HUES48 (cell line): ENCODE measurements at regions not wholly inside any gene's neighbourhood (a gene's known extent, or its start where the extent isn't known, plus 50 kb on each side); places are given as distances from the start of the nearest gene placed in this dataset.

Experiments
- H3K27ac ChIP-seq: one replicate; pipeline ENCODE4 v1.7.0; 2013; ENCODE audit warnings: low read depth, low read length, inconsistent platforms
- H3K27me3 ChIP-seq: 2 replicates; pipeline ENCODE4 v1.6.1; 2013; ENCODE audit warnings: mild to moderate bottlenecking, low read length; ENCODE audit not compliant: control insufficient read depth, insufficient read depth
- H3K36me3 ChIP-seq: 2 replicates; pipeline ENCODE4 v1.6.1; 2013; ENCODE audit warnings: low read length; ENCODE audit not compliant: control insufficient read depth, insufficient read depth
- H3K4me1 ChIP-seq: 2 replicates; pipeline ENCODE4 v1.6.1; 2013; ENCODE audit warnings: mild to moderate bottlenecking, low read length; ENCODE audit not compliant: control insufficient read depth, insufficient read depth
- H3K4me3 ChIP-seq: 2 replicates; pipeline ENCODE4 v1.5.1; 2013; ENCODE audit warnings: mild to moderate bottlenecking, low read depth, low read length
- H3K9ac ChIP-seq: 2 replicates; pipeline ENCODE4 v1.6.1; 2013; ENCODE audit warnings: mild to moderate bottlenecking, low read depth, low read length, moderate library complexity
- H3K9me3 ChIP-seq: 2 replicates; pipeline ENCODE4 v1.6.1; 2013; ENCODE audit warnings: low read length; ENCODE audit not compliant: control insufficient read depth, insufficient read depth

DNA sequence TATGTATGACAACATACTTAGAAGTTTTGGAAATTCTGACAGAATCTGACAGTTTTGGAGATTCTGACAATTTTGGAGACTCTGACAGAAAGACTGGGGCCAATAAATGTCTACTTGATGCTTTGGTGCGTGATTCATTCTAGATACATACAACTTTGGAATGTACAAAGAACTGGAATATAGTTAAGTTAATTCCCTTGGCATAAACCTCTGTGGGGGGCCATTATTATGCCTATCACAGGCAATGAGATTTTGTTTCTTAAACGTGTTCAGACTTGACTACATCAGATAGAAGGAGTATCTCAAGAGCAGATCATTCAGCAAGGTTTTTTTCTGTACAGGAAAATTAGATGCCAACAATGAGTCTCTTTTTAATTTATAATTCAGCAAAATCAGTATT, 617.6 kb upstream of the ZNF717 start:
- Histone ChIP-seq H3K27ac (no peak overlapping the region), H3K36me3 (no peaks in the 10 kb centered on the region), H3K4me1 (0 out of 2 replicates have a peak, but pooled peaks cover 3% of the 10 kb centered on the region), H3K9me3 (no peaks in the 10 kb centered on the region), H3K4me3 (no peak overlapping the region), H3K9ac (no peak overlapping the region), H3K27me3 (no peaks in the 10 kb centered on the region)

DNA sequence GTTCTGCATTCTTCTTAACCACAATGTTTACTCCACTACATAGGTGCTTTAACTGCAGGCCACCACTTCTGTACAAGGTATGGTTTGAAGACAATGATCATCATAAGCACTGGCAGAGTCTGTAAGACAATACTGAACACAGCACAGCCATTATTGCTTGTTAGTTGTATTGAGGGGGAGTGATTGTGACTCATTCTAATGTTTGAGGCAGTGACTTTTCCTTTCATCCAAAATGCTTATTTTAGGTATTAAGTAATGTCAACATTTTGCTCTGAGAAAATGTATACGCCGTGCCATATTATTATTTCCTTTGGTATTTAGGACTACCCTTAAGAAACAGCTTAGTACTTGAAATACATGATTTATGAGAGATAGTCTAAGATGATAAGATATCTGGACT, 618.2 kb upstream of the ZNF717 start:
- H3K27ac ChIP-seq = no peak overlapping the region
- no peaks in the 10 kb centered on the region for H3K27me3 ChIP-seq
- no peaks in the 10 kb centered on the region for H3K9me3 ChIP-seq
- H3K9ac ChIP-seq = no peak overlapping the region
- H3K36me3 ChIP-seq = no peaks in the 10 kb centered on the region
- 0 out of 2 replicates have a peak, but pooled peaks cover 3% of the 10 kb centered on the region for H3K4me1 ChIP-seq
- H3K4me3 ChIP-seq = no peak overlapping the region

DNA sequence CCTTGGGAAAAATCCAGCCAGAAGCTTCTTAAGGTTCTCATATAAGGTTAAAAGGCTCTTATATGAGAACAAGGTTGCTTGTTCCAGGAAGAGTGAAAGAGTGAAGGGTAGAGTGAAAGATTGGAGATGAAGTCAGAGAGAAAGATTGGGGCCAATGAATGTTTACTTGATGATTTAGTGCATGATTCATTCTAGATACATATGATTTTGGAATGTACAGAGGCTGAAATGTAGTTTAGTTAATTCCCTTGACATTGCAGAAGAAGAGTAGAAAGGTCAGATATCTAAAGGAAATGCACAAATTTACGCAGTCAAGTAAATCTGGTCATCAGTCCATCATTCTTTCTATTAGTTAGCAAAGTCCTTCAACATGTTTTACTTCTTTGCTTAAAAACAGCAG, 619.8 kb upstream of the ZNF717 start:
- no peaks in the 10 kb centered on the region for H3K36me3 ChIP-seq
- H3K27me3 ChIP-seq = no peaks in the 10 kb centered on the region
- no peak overlapping the region for H3K9ac ChIP-seq
- no peak overlapping the region for H3K27ac ChIP-seq
- H3K4me3 ChIP-seq = no peak overlapping the region
- 0 out of 2 replicates have a peak, but pooled peaks cover 3% of the 10 kb centered on the region for H3K4me1 ChIP-seq
- no peaks in the 10 kb centered on the region for H3K9me3 ChIP-seq

DNA sequence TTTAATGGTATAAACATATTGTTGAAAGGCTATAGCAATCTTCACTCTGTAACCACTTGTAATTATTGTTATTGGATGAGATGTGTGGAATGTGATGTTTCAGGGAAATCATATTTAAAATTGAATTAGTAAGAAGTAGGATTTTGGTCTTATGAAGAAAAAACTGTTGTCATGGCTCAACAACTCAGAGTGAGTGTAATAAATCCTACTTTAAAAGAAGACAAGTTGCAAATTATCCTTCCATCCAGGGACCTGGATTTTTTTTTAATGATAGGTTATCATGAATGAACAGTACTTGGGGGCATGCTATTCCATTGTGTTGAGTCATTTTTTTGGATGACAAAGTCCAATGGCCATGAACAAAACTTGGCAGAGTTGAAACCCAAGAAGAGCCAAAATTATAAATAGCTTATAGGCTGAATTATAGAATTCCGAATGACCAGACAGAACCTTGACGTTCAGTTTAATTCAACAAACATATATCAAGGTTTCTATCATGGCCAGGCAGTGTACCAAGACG, 625.5 kb upstream of the ZNF717 start:
- no peak overlapping the region for H3K9ac ChIP-seq
- no peak overlapping the region for H3K4me3 ChIP-seq
- H3K4me1 ChIP-seq = no peaks in the 10 kb centered on the region
- H3K27ac ChIP-seq = no peak overlapping the region
- no peaks in the 10 kb centered on the region for H3K27me3 ChIP-seq
- no peaks in the 10 kb centered on the region for H3K36me3 ChIP-seq
- no peaks in the 10 kb centered on the region for H3K9me3 ChIP-seq

DNA sequence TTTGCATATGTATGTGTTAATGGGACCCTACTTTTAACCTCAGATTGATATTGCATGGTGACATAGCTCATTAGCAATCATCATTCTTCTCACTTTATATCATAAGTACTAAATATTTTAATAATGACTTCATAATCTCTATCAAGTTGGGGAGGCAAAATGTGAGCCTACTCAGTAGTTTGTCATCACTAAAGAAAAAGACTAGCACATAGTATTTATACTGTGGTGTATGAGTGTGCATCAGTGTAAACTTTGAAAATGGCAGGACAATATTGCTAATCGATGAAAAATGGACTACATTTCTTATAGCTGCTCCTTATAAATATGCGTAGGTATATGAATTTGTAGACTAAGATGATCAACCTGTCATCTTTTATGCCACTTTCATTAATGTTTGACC, 624.5 kb upstream of the ROBO2 start:
- H3K27me3 ChIP-seq = no peaks in the 10 kb centered on the region
- H3K4me1 ChIP-seq = peaks cover 6% of the 10 kb centered on the region; the same call in 1 of the 2 replicates
- H3K9ac ChIP-seq = no peak overlapping the region
- H3K36me3 ChIP-seq = no peaks in the 10 kb centered on the region
- no peak overlapping the region for H3K4me3 ChIP-seq
- H3K9me3 ChIP-seq = no peaks in the 10 kb centered on the region
- no peak overlapping the region for H3K27ac ChIP-seq

DNA sequence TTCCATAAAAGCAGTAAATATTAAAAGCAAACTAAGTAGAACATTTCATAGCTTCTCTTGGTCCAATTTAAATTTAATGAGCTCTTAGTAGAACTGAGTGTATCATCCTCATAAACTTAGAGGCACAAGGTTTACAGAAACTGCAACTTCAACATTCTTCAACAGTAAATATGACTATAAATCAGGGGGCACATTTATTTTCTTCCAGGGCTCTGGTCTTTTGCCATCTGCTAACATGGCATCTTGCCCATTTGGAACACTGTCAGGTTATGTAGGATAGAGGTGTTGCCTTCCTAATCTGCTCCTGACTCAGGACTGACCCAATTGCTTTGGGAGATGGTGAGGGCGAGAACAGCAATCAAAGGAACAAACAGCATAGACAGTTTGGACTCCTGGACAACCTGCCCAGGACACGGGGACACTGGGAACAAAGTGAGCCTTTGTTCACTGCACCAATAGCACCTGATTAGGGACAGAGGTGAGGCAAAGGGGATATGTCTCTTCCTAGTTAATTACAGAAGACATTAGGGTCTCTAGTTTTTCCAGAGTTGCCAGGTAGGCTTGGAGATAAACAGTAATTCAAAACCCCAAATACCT, 610.2 kb upstream of the ROBO2 start:
- no peak overlapping the region for H3K4me3 ChIP-seq
- H3K9me3 ChIP-seq = no peaks in the 10 kb centered on the region
- H3K27ac ChIP-seq = no peak overlapping the region

DNA sequence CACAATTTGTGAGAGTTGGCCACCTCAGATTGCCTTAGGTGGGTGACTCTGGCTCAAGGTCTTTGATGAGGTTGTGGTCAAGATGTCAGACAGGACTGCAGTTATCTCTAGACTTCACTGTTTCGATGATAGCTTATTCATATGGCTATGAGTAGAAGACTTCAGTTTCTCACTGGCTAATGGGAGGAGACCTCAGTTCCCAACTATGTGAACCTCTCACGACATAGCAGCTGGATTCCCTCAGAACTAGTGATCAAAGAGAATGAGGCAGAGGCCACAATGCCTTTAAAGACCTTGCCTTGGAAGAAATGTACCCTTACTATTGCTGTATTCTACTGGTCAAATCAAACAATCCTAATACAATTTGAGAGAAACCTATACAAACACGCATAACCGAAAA, 607.5 kb upstream of the ROBO2 start:
- Histone ChIP-seq H3K27ac (no peak overlapping the region), H3K27me3 (no peaks in the 10 kb centered on the region), H3K4me1 (no peaks in the 10 kb centered on the region), H3K4me3 (no peak overlapping the region), H3K9me3 (no peaks in the 10 kb centered on the region), H3K36me3 (no peaks in the 10 kb centered on the region), H3K9ac (no peak overlapping the region)

More for the DNA sequence above, 610.2 kb upstream of the ROBO2 start:
- H3K36me3 ChIP-seq = no peaks in the 10 kb centered on the region
- H3K4me1 ChIP-seq = no peaks in the 10 kb centered on the region
- H3K27me3 ChIP-seq = no peaks in the 10 kb centered on the region
- H3K9ac ChIP-seq = no peak overlapping the region

DNA sequence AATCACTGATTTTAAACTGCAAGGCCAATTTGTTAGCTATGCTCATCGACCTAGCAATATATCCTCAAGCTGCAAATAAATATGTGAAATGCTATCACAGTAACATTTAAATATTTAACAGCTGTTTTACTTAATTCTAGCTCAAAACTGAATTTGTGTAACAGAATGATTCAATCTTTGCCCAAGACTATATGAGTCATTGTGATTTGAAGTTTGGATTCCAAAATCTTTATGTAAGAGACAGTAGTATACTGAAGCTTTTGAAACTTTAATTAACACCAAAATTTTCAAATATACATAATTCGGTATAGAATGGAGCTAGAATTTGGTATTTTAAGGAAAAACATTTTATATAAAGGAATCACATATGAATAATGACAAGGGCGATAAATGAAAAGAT, 603.0 kb upstream of the ROBO2 start:
- Histone ChIP-seq H3K4me3 (no peak overlapping the region), H3K36me3 (no peaks in the 10 kb centered on the region), H3K9me3 (no peaks in the 10 kb centered on the region), H3K4me1 (peaks cover 20% of the 10 kb centered on the region; the same call in 1 of the 2 replicates), H3K27me3 (no peaks in the 10 kb centered on the region), H3K27ac (no peak overlapping the region), H3K9ac (no peak overlapping the region)

DNA sequence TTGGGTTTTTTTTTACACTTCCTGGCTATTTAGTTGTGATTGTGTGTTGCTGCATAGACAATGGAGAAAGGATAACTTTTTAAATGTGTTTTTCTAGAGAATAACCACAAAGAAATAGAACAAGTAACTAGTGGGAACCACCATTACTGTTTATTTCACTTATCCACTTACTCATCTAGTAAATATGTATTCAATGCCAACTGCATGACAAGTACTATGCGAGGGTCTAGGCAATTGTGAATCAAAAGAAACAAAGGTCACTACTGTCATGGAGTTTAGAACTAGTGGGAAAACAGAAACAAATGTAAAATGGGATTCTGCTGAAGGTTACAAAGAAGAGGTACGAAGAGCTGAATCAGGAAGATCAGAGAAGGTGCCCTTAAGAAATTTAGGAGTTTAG, 600.9 kb upstream of the ROBO2 start:
- peaks cover 20% of the 10 kb centered on the region; the same call in 1 of the 2 replicates for H3K4me1 ChIP-seq
- no peaks in the 10 kb centered on the region for H3K36me3 ChIP-seq

DNA sequence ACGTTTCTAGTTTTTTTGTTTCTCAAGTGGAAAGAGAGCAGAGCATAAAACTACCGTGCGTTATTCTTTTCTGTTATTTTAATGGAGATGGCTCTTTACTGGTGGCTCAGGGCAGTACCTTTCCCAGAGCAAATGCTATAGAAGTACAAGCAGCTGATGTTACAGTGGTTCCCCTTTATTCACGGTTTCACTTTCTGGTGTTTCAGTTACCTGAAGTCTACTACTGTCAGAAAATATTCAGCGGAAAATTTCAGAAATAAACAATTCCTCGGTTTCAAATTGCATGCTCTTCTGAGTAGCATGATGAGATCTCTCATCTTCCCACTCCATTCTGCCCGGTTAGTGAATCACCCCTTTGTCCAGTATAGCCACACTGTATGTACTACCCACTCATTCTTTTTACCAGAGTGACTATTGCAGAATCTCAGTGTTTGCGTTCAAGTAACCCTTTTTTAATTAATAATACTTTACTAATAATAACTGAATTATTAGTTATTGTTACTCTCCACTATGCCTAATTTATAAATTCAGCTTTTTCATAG, 597.5 kb upstream of the ROBO2 start:
- Histone ChIP-seq H3K27me3 (no peaks in the 10 kb centered on the region), H3K9ac (no peak overlapping the region), H3K27ac (no peak overlapping the region), H3K4me1 (peaks cover 20% of the 10 kb centered on the region; the same call in 1 of the 2 replicates), H3K9me3 (no peaks in the 10 kb centered on the region), H3K36me3 (no peaks in the 10 kb centered on the region), H3K4me3 (no peak overlapping the region)

More for the DNA sequence above, 600.9 kb upstream of the ROBO2 start:
- H3K27ac ChIP-seq = peak overlapping the region; percentile 85
- H3K9ac ChIP-seq = no peak overlapping the region
- H3K4me3 ChIP-seq = no peak overlapping the region
- H3K27me3 ChIP-seq = no peaks in the 10 kb centered on the region
- no peaks in the 10 kb centered on the region for H3K9me3 ChIP-seq

DNA sequence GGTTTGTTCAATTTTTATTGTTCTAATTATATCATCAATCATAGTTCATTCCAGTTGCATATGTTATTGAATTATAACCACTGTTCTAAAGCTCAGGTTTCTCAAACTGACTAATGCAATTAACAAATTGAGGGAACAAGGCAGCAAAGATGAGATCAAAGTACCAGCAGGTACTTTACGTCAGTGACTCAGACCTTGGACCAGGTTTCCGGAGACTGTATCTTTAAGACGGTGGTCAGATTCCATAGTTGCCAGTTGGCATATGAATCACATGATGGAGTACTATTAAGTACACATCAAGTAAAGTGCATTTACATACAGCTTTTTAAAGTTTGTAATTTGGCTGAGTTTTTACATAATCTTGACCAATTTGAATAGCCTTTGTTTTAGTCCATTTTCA, 583.6 kb upstream of the ROBO2 start:
- no peaks in the 10 kb centered on the region for H3K36me3 ChIP-seq
- H3K4me1 ChIP-seq = no peaks in the 10 kb centered on the region
- H3K4me3 ChIP-seq = no peak overlapping the region
- H3K27ac ChIP-seq = no peak overlapping the region
- H3K9ac ChIP-seq = no peak overlapping the region
- no peaks in the 10 kb centered on the region for H3K9me3 ChIP-seq
- H3K27me3 ChIP-seq = no peaks in the 10 kb centered on the region
